ENCODE measurements at regions not wholly inside any gene's neighbourhood (a gene's known extent, or its start where the extent isn't known, plus 50 kb on each side); places are given as distances from the start of the nearest gene placed in this dataset.

DNA sequence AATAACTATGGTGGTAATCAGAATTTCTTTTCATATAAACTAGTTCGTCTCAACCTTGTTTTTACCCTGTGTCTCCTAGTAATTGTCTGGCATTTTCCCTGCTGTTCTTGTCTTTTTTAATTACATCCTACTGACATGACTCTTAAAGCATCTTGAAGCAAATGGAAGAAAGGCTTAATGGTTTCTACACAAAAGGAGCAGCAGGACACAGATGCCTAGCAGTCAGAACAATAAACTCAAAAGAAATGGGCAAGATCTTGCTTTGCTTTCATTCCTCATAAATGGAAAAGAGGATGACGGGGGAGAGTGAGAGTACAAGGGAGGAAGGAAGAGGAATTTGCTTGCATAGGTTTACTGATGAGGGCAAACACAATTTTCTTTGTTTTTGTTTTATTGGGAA is 293.2 kb upstream of the EMCN start:
- intact Hi-C loops (cut with micrococcal nuclease): no loop called here
- no peaks in the 10 kb centered on the region for H3K9me1 ChIP-seq (ENCODE audit: insufficient read depth, low read length)
- no peak overlapping the region for H2BK5ac ChIP-seq (ENCODE audit: low read depth, low read length, poor library complexity, severe bottlenecking)
- H3K4me1 ChIP-seq (ENCODE audit: control insufficient read depth, insufficient read depth, low read length): no peaks in the 10 kb centered on the region
- H3K4me2 ChIP-seq (ENCODE audit: low read depth, low read length): no peak overlapping the region
- BruUV-seq (replicated peaks): no TSS peak
- TF ChIP-seq POLR2A (IDR thresholded peaks at IDR 0.05; ENCODE audit: low read depth, low read length): no peak
- no peak for TF ChIP-seq CEBPB (IDR thresholded peaks at IDR 0.05; ENCODE audit: low read depth, low read length)
- TF ChIP-seq MAFK (IDR thresholded peaks at IDR 0.05; ENCODE audit: low read depth, low read length): no peak
- TF ChIP-seq, protein P1, sequence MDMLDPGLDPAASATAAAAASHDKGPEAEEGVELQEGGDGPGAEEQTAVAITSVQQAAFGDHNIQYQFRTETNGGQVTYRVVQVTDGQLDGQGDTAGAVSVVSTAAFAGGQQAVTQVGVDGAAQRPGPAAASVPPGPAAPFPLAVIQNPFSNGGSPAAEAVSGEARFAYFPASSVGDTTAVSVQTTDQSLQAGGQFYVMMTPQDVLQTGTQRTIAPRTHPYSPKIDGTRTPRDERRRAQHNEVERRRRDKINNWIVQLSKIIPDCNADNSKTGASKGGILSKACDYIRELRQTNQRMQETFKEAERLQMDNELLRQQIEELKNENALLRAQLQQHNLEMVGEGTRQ (IDR thresholded peaks at IDR 0.05; ENCODE audit: low read depth, low read length): no peak
- no peak for TF ChIP-seq NFE2L2 (IDR thresholded peaks at IDR 0.05; ENCODE audit: low read depth, low read length)
- TF ChIP-seq, protein P2, sequence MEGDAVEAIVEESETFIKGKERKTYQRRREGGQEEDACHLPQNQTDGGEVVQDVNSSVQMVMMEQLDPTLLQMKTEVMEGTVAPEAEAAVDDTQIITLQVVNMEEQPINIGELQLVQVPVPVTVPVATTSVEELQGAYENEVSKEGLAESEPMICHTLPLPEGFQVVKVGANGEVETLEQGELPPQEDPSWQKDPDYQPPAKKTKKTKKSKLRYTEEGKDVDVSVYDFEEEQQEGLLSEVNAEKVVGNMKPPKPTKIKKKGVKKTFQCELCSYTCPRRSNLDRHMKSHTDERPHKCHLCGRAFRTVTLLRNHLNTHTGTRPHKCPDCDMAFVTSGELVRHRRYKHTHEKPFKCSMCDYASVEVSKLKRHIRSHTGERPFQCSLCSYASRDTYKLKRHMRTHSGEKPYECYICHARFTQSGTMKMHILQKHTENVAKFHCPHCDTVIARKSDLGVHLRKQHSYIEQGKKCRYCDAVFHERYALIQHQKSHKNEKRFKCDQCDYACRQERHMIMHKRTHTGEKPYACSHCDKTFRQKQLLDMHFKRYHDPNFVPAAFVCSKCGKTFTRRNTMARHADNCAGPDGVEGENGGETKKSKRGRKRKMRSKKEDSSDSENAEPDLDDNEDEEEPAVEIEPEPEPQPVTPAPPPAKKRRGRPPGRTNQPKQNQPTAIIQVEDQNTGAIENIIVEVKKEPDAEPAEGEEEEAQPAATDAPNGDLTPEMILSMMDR (conservative IDR thresholded peaks at IDR 0.05; ENCODE audit: low read depth, low read length): no peak
- H2BK120ac ChIP-seq (ENCODE audit: low read depth, low read length): no peak overlapping the region
- no peak overlapping the region for H3K9ac ChIP-seq (ENCODE audit: low read depth, low read length)
- no peak overlapping the region for H4K5ac ChIP-seq (ENCODE audit: low read depth, low read length)
- H3K9me3 ChIP-seq (ENCODE audit: control insufficient read depth, insufficient read depth, low read length): peaks cover 1% of the 10 kb centered on the region; the same call in 1 of the 2 replicates
- H2AK5ac ChIP-seq (ENCODE audit: low read depth, low read length): no peak overlapping the region
- H3K79me1 ChIP-seq (ENCODE audit: low read depth in 1 of 2, low read length in 2 of 2): no peaks in the 10 kb centered on the region
- dilution Hi-C loops (cut with HindIII; ENCODE audit: low sequenced_read_pairs, unreplicated experiment): no loop called here
- no peak overlapping the region for H3K4me3 ChIP-seq (ENCODE audit: insufficient read depth, low read depth, low read length)
- H3K27ac ChIP-seq (ENCODE audit: insufficient read depth, low read length): no peak overlapping the region
- H3K18ac ChIP-seq (ENCODE audit: low read depth, low read length): no peak overlapping the region
- no peak for DNase-seq
- H2BK15ac ChIP-seq (ENCODE audit: low read depth, low read length): no peak overlapping the region
- CTCF ChIA-PET: no interaction called here
- no peaks in the 10 kb centered on the region for H3K27me3 ChIP-seq (ENCODE audit: control insufficient read depth, insufficient read depth, low read length)
- no peak for ATAC-seq (ENCODE audit: low read depth)
- no peak overlapping the region for H3K14ac ChIP-seq (replicated peaks; ENCODE audit: low read depth, low read length)
- no peak overlapping the region for H2AK9ac ChIP-seq (replicated peaks; ENCODE audit: low read depth, low read length, poor library complexity)
- no peak overlapping the region for H4K8ac ChIP-seq (ENCODE audit: low read depth in 2 of 2, low read length in 2 of 2)
- no peak overlapping the region for H2AFZ ChIP-seq (replicated peaks; ENCODE audit: low read length, poor library complexity)
- H2BK20ac ChIP-seq (ENCODE audit: low read depth, low read length): no peak overlapping the region
- no CpG with 5 or more reads among the region's 2 CpGs for WGBS, 2 experiments (ENCODE audit: extremely low coverage in 2 of 2, insufficient read length in 1 of 2)
- in situ Hi-C loops (cut with MboI; ENCODE audit: low sequenced_read_pairs): no loop called here
- no peak overlapping the region for H3K23ac ChIP-seq (ENCODE audit: low read depth, low read length)
- H3K56ac ChIP-seq (ENCODE audit: extremely low read depth, insufficient read depth, low read length): no peak overlapping the region
- no peak overlapping the region for H4K91ac ChIP-seq (ENCODE audit: insufficient read depth, low read depth, low read length)
- POLR2A ChIA-PET (ENCODE audit: unreplicated experiment): no interaction called here
- H3K36me3 ChIP-seq (ENCODE audit: control insufficient read depth, insufficient read depth, low read length): no peaks in the 10 kb centered on the region
- H3K4ac ChIP-seq (ENCODE audit: low read depth, low read length): no peak overlapping the region
- H4K20me1 ChIP-seq (ENCODE audit: insufficient read depth, low read length): no peaks in the 10 kb centered on the region

Data from IMR-90 (cell line).